Smooth muscle cell (in vitro differentiated cells): ENCODE measurements at regions not wholly inside any gene's neighbourhood (a gene's known extent, or its start where the extent isn't known, plus 50 kb on each side); places are given as distances from the start of the nearest gene placed in this dataset.
A peak's percentile ranks its signal among the peaks of the same experiment; 100 is the strongest.
"Not testable (repeated sequence)": the region's sequence is repeated elsewhere in the genome, so short reads cannot be mapped to it uniquely, and the experiment has no call there.

Experiments used
- DNase-seq: peaks from one replicate; lab custom pipeline; 2025; ENCODE audit not compliant: unreplicated experiment; lab: John Stamatoyannopoulos, UW
- H2AFZ ChIP-seq: fragments of 200-600 bp; sonication (generic); 2 replicates; pipeline ENCODE4 v1.6.0; 2016; ENCODE audit warnings: antibody characterized with exemption, low read depth, mild to moderate bottlenecking
- H3F3A ChIP-seq: fragments of 200-600 bp; sonication (generic); 2 replicates; pipeline ENCODE4 v1.6.0; 2017; ENCODE audit warnings: antibody characterized with exemption, low read depth
- H3K27ac ChIP-seq: fragments of 200-600 bp; sonication (generic); 2 replicates; pipeline ENCODE4 v1.5.1; 2016; ENCODE audit warnings: low read depth, mild to moderate bottlenecking
- H3K27me3 ChIP-seq: fragments of 200-600 bp; sonication (generic); 2 replicates; pipeline ENCODE4 v1.6.1; 2016; ENCODE audit warnings: low read depth, mild to moderate bottlenecking
- H3K36me3 ChIP-seq: fragments of 200-600 bp; sonication (generic); 2 replicates; pipeline ENCODE4 v1.5.1; 2016; ENCODE audit warnings: low read depth
- H3K4me1 ChIP-seq: fragments of 200-600 bp; sonication (generic); 2 replicates; pipeline ENCODE4 v1.5.1; 2016; ENCODE audit warnings: low read depth
- H3K4me2 ChIP-seq: fragments of 200-600 bp; sonication (generic); 2 replicates; pipeline ENCODE4 v1.6.0; 2016; ENCODE audit warnings: mild to moderate bottlenecking
- H3K4me3 ChIP-seq: fragments of 200-600 bp; sonication (generic); 2 replicates; pipeline ENCODE4 v1.5.1; 2016; ENCODE audit warnings: mild to moderate bottlenecking
- H3K79me2 ChIP-seq: fragments of 200-600 bp; sonication (generic); 2 replicates; pipeline ENCODE4 v1.6.0; 2016; ENCODE audit warnings: low read depth, mild to moderate bottlenecking
- H3K9ac ChIP-seq: fragments of 200-600 bp; sonication (generic); 2 replicates; pipeline ENCODE4 v1.6.0; 2016; ENCODE audit warnings: low read depth
- H3K9me3 ChIP-seq: fragments of 200-600 bp; sonication (generic); replicated peaks from 2 replicates; pipeline ENCODE4 v1.5.1; 2016; ENCODE audit warnings: low read depth
- H4K20me1 ChIP-seq: fragments of 200-600 bp; sonication (generic); 2 replicates; pipeline ENCODE4 v1.6.0; 2016; ENCODE audit warnings: low read depth
- CTCF ChIP-seq: fragments of 200-600 bp; sonication (generic); IDR thresholded peaks from 2 replicates; pipeline ENCODE4 v1.5.1; 2017; ENCODE audit warnings: borderline replicate concordance, mild to moderate bottlenecking, antibody characterized with exemption; ENCODE audit not compliant: insufficient read depth, poor library complexity, severe bottlenecking
- WGBS: methylation state at CpG from one replicate; pipeline ENCODE4 v1.1.7; 2016; ENCODE audit warnings: low lambda C conversion rate; 5-methylcytosine and 5-hydroxymethylcytosine counted together

DNA sequence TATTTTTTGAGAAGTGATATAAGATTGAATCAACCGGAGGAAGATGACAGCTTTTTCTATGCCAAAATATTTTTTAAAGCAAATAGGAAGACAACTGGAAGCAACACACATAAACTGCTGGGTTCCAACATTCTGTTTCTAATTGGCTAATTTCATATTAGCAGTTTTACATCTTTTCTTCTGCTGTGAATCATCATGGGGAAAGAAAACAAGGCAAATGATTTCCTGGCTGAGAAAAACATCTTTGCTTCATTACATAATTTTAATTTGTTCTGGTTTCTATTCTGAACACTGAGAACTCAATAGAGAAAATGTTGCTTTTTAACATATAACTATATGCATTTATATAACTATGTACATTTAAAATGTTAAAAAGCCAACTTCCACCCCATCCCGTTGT is 2518.5 kb downstream of the ARAP2 start:
- DNase-seq = no peak
- WGBS = 96% methylated on average over 2 of the region's 2 CpGs
- Histone ChIP-seq H3K27me3 (no peaks in the 10 kb centered on the region), H3K9me3 (no peaks in the 10 kb centered on the region), H4K20me1 (no peaks in the 10 kb centered on the region), H3K4me3 (no peak overlapping the region), H2AFZ (peak overlapping the region; percentile 41), H3K4me2 (no peak overlapping the region), H3K4me1 (no peaks in the 10 kb centered on the region), H3K79me2 (no peaks in the 10 kb centered on the region), H3K36me3 (no peaks in the 10 kb centered on the region), H3F3A (no peaks in the 10 kb centered on the region), H3K27ac (no peak overlapping the region), H3K9ac (no peak overlapping the region)
- no peak for TF ChIP-seq CTCF

DNA sequence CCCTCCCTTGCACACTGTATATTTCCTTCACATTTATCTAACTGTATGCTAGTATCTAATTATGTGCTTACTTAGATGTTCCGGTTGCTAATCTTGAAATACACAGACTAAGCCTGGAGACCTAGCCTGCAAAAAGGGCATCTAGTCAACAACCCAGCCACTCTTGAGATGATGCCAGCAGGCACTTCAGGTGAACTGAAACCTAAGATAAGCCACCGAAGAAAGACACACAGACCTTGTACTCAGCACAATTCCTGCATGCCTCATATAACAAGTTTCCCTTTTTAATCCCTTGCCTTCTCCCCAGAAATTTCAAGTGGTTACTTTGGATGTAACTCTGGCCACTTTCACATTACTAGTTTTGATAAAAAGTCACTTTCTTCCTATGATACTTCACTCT is 2506.6 kb downstream of the ARAP2 start:
- no peak overlapping the region for H3K4me3 ChIP-seq
- H3K9ac ChIP-seq = no peak overlapping the region
- no peak overlapping the region for H3K4me2 ChIP-seq
- H4K20me1 ChIP-seq = no peaks in the 10 kb centered on the region
- H3K27me3 ChIP-seq = no peaks in the 10 kb centered on the region
- no peaks in the 10 kb centered on the region for H3K4me1 ChIP-seq
- TF ChIP-seq CTCF = no peak
- no peak overlapping the region for H3K27ac ChIP-seq
- H3K36me3 ChIP-seq = no peaks in the 10 kb centered on the region
- H2AFZ ChIP-seq = no peak overlapping the region
- H3F3A ChIP-seq = no peaks in the 10 kb centered on the region
- WGBS = 42% methylated on average over 2 of the region's 2 CpGs
- H3K79me2 ChIP-seq = no peaks in the 10 kb centered on the region
- no peak for DNase-seq
- no peaks in the 10 kb centered on the region for H3K9me3 ChIP-seq

DNA sequence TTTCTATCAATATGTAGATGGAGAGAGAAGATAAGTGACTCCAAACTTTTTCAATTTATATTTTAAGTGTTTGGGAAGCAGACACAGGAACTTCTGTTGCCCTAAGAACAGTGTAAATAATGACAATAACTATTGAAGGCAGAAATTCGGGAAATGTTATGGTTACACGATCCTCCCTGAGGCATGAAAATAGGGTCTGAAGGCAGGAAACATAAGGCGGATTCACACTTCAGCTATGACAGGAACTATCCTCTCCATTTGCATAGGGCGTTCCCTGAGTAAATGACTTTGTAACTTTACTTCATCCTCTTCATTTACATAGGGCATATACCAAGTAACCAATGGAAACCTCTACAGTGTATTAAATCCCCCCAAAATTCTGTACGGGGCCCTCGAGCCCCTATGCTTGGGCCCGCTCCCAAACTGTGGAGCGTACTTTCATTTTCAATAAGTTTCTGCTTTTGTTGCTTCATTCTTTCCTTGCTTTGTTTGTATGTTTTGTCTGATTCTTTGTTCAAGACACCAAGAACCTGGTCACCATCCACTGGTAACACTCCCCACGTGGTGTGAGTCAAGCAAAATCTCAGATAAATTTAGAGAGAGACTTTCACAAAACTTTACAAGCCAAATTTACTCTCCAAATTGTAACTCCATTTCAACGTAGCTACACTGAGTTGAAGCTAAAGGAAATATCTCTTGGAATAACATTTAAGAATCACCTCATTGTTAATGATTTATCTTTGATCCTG is 2504.3 kb downstream of the ARAP2 start:
- H3K9ac ChIP-seq = no peak overlapping the region
- no peaks in the 10 kb centered on the region for H3K4me1 ChIP-seq
- WGBS = 63% methylated on average over 10 of the region's 10 CpGs
- H3K79me2 ChIP-seq = no peaks in the 10 kb centered on the region
- H3K36me3 ChIP-seq = no peaks in the 10 kb centered on the region
- H3K4me2 ChIP-seq = peak overlapping the region; percentile 45
- TF ChIP-seq CTCF = no peak
- DNase-seq = no peak
- H3K27ac ChIP-seq = no peak overlapping the region
- no peak overlapping the region for H3K4me3 ChIP-seq
- H2AFZ ChIP-seq = peak overlapping the region; percentile 61
- no peaks in the 10 kb centered on the region for H3K27me3 ChIP-seq
- no peaks in the 10 kb centered on the region for H3F3A ChIP-seq
- no peaks in the 10 kb centered on the region for H4K20me1 ChIP-seq
- no peaks in the 10 kb centered on the region for H3K9me3 ChIP-seq

DNA sequence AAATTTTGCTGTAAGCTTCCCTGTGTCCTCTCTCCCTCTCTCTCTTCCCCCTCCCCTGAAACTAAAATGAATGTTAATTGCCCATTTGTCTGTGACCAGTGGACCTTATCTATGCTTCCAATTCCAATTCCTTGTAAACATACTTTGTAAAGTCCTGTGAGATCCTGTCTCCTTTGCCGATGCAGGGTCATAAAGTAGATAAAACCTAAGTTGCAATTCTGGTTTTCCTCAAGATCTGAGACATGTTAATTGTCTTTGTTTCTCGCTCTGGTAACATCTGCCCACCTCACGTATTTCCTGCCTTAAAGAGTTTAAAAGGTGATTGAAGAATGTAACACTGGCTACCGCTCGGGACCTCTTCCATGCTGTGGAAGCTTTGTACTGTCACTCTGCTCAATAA is 2503.4 kb downstream of the ARAP2 start:
- not testable (repeated sequence) for H3K27me3 ChIP-seq, H3K9ac ChIP-seq, H3K9me3 ChIP-seq, DNase-seq, H3K4me3 ChIP-seq, H3K79me2 ChIP-seq, H4K20me1 ChIP-seq, H3K27ac ChIP-seq, H3F3A ChIP-seq, H3K36me3 ChIP-seq, H3K4me1 ChIP-seq
- 3% methylated on average over 5 of the region's 5 CpGs for WGBS
- peak overlapping the region; percentile 61 for H2AFZ ChIP-seq
- H3K4me2 ChIP-seq = peak overlapping the region; percentile 45
